NCI-H128 (cell line): ENCODE measurements at regions not wholly inside any gene's neighbourhood (a gene's known extent, or its start where the extent isn't known, plus 50 kb on each side); places are given as distances from the start of the nearest gene placed in this dataset.

Experiments used
- DNase-seq: peaks from one replicate; lab custom pipeline; 2025; ENCODE audit not compliant: unreplicated experiment; lab: John Stamatoyannopoulos, UW

GRCh38 chr22:27258616-27259172, 542.9 kb downstream of the MN1 start:
- DNase-seq, result no peak

DNA sequence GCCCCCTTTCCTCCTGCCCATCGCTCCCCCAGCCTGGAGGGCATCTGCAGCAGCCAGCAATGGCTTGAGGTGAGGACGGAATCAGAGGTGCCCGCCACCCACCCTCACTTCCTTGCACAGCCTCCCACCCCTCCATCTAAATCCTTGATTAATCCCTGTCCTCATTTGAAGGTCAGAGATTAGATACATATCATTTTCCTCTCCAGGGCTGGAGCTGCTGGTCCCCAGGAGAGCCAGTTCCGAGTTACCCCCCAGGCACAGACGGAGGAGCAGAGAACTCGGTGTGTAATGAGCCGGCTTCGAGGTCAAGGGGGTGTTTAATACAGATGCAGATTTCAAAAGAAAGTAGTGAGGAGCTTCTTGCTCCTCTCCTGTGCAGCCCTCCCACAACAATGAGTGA, 542.1 kb downstream of the MN1 start:
- no peak for DNase-seq

DNA sequence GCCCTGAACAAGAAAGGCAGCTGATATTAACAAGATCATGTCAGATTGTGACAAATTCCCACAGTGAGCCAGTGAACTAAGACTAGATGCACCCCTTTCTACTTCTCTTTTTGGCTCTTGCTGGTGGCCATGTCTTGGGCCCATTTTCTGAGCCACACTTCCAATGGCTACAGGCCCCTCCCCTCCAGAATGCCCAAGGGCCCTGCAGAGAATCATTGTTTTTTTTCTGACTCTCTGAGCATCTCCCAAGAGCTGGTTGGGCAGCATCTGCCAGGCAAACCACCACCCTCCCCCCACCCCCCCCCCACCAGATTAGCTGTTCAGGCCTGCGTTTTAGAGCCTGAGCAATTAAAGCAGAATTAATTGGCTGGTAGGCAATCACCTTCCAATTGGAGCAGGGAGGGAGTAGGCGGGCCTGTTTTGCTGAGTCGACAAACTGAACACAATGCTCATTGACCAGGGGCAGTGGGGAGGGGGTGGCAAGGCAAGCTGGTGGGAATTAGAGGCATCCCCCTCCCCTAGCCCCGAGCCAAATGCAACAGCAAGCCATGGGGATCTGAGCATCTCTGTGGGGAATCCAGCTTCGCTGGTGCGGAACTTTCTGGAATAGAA, 541.4 kb downstream of the MN1 start:
- DNase-seq, result no peak

DNA sequence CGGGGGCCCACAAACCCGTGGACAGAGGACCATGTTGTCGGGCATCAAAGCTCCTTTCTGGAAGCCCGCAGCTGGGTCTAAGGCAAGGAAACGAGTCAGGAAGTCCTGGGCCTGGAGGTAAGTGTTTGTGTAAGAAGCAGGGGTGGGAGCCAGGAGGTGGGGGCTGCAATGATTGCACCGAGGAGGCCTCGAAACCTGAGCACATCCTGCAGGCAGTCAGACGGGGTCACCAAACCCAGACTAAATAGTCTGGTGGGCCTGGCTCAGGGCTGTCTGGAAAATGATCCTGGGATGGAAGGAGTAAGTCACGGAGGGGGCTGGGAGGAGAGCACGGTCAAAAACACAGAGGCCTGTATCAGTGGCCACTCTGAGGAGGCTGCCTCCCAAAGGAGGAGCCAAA, 539.2 kb downstream of the MN1 start:
- DNase-seq, result no peak

DNA sequence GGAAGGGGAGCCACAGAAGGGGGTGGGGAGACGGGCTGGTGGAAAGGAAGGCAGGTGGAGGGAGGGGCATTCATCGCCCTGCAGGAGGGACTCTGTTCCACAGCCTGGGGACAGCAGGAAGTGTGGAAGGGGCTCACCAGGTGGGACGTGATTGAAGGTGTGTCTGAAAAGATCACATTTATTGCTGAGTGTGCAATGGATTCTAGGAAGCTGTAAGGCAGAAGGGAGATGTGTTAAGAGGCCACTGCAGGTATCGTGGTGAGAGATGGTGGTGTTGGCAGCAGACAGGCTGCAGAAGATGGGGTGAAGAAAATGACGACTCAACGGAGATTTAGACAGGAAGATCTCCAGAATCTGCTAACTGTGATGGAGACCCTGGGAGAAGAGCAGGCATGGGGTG, 537.4 kb downstream of the MN1 start:
- DNase-seq, result no peak

DNA sequence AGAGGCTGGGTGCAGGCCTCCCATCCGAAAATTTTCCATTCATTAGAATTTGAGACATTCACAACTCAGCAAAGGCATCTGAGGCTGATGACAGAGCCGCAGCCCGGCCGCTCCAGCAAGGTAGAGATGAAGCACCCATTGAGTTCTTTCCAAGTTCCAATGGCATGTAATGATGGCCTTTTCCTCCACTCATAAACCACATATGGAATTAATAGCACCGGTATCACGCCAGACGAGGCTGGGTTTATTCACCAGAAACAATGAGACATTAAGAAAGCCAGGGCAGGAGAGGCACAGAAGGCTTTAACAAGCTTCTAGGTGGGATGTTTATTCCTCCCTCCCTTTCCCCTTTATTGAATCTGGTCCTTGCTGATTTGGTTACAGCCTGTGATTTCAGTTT, 534.4 kb downstream of the MN1 start:
- DNase-seq, result no peak

DNA sequence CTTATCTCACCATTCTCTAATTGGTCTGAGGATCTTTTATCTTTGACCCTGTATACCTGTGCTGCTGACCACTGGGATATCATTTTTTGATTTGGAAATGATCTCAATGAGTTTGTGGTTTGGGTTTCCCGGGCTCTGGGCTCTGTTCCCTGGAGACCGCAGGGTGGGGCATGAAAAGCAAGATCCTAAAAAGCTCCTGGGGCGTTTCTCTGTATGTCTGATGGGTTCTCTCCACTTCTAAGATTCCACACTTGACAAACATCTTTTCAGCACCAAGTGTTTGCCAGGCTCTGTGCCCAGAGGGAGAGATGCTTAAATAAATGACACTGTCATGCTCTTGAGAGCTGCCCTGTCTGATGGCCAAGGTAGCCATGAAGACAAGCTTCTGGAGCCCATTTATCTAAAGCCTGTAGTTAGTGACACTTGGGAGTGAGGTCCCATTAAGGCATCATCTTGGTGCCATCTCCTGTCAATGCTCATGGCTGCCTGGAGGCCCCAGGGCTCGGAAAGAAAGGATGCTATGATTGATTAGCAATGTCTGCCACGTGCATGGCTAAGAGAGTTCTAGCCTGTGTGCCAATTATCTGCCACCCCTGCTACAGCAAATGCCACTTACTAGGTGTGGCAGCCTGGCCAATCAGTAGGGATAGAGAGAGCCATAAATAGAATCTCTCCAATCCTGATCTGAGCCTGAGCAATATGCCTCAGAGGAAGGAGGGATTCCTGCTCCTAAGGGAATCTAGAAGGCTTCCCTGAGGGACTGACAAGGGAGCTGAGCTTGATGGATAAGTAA, 531.6 kb downstream of the MN1 start:
- DNase-seq, result no peak

- DNase-seq, result no peak
Observed at GRCh38 chr22:27270818-27271510, 530.6 kb downstream of the MN1 start.

DNA sequence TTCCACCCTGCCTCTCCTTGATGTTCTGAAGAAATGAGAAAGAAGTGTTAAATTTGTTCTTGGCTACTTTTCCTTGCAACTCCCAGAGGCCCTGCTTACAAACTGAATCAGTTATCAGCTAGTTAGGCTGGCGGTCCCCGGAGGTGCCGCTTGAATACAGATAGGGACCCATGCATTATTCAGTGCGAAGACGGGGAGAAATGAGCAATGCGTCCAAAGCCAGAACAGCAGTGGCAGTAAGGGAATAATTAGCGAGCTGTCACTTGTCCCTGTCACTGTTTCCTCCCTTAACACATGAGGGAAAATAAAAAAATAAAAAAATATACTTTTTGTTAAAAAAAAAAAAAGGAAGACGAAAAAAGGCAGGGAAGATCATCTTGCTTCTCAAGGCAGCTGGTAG, 528.1 kb downstream of the MN1 start:
- DNase-seq, result no peak

DNA sequence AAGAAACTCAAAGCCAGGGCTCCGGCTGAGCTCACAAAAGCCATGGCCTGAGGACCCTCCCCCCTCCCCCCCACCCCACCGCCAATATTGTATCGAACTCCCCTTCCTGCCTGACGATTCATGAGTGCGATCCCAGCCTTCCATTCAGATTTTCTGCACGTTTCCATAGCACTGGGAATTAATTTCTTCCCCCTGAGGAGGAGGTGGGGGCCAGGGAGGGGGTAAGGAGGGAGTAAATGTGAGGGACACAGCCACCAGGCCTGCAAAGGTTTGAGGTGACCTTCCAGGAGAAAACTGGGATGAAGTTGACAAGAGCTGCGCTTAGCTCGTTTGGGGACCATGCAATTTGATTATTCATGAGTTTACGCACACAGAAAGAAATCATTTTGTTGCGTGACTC, 527.7 kb downstream of the MN1 start:
- no peak for DNase-seq

DNA sequence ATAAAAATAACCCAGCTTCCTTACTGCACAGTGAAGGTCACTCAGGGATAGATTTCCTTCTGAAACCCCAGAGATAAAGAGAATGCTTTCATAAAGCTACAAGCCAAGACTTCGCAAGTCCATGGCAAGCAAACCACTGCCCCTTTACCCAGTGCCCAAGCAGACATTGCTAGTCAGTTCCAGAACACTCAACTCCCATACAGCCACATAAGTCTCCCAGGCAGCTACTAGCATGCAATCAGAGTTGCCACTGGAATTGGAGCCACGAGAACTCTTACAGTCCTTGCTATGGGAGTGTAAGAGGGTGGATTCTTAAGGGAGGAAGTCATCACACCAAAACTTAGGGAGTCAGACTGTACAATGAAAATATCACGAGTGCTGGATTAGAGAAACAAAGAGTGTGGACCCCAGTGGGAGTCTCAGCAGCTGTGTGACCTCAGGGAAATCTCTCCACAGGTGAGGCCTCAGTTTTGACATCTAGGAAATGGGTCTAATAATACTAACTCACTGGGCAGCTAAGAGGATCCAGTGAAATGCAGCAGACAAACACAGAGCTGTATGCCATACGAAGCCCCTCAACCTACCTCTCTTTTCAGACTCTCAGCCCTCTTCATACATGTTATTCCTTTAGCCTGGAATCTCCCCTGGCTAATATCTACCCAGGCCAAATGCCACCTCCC, 526.6 kb downstream of the MN1 start:
- DNase-seq, result no peak

DNA sequence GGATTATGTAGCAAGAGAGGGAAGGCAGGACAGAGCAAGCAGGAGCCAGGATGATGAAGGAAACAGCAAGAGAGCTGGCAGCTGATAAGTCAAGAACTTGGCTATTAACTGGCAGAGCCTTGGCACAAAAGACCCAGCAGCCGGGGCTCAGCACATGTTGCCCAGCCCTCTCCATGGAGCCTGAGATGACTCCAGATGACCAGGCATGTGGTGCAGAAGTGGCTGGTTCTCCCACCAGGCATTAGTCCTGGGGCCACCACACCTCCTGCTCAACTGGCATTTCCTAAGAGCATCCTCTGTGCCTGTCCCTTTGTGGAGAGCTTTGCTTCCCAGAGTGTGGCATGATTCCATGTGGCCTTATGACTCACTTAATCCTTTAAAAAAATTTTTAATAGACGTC, 522.6 kb downstream of the MN1 start:
- DNase-seq, result no peak

GRCh38 chr22:27283240-27283639, 518.3 kb downstream of the MN1 start:
- no peak for DNase-seq

DNA sequence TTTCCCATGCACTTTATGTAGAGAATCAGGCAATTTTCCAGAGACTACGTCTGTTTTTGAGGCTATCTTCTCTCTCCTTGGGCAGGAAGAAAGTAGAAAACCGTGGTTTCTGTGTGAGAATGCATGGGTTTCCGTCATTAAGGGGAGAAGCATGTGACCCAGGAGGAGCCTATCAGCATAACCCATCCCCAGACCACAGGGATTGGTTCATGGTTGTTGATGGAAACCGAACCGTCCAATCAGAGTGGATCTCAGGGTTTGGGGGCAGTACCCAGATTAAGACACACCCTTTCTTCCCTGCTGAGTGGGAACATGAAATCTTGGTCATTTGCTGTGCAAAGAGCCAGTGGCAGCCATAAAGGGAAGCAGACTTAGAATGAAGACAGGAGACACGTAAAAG, 517.8 kb downstream of the MN1 start:
- DNase-seq, result no peak

DNA sequence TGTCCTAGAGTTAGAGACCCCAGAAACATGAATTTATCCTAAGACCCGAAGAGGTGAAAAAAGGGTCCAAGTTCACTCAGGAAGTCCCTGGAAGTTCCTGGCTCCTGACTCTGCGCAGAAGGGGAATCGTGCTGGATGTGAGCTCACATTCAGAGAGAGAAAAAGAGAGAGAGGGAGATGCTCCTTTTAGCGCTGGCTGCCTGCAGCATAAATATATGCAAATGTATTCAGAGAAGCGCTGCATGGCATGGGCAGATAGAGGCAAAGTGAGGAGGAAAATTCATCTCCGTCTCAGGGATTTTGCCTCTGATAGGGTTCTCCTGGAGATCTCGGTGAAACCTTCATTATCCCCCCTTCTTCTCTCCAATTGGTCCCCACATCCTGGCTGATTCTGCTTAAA, 517.2 kb downstream of the MN1 start:
- DNase-seq, result no peak

- DNase-seq, result no peak
Observed at GRCh38 chr22:27286711-27287110, 514.8 kb downstream of the MN1 start.

GRCh38 chr22:27292542-27293299, 508.8 kb downstream of the MN1 start:
- no peak for DNase-seq

DNA sequence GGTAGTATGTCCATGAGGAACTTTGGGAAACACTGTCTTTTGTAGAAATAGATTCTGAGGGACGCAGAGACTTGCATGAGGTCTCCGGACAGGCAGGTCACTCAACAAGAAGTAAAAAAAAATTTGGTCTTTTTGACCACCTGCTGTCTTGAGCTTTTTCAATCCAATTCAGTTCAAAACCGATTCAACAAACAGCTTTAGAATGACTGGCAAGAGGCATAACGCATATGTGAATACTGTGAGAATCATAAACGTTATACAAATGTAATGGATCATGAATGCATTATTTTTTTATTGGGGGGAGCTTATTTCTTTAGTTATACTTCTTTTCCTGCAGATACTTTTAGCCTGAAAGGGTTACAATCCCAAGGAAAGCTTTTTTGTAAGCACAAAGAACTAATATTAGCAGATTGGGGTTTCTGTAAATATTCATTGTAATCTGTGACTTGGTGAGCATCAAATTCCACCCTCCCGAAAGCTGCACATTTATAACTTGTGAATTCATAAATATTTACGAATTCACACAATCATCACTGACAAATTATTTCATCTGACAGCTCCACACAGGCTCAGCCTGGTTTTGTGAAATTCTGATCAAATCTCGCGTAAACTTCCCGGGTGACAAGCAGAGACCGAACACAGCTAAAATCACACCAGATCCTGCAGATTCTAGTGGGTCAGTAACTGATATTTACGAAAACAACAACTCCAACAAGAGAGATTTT, 507.7 kb downstream of the MN1 start:
- no peak for DNase-seq

GRCh38 chr22:27295040-27295439, 506.5 kb downstream of the MN1 start:
- no peak for DNase-seq

- DNase-seq, result no peak
Observed at GRCh38 chr22:27295605-27296004, 506.0 kb downstream of the MN1 start.
